ENCODE measurements at regions not wholly inside any gene's neighbourhood (a gene's known extent, or its start where the extent isn't known, plus 50 kb on each side); places are given as distances from the start of the nearest gene placed in this dataset.
"Not testable (repeated sequence)": the region's sequence is repeated elsewhere in the genome, so short reads cannot be mapped to it uniquely, and the experiment has no call there.

- no peak for DNase-seq (ENCODE audit: low spot score)
Observed at GRCh38 chr2:242075168-242075567, 205.6 kb downstream of the RTP5 start.

GRCh38 chr2:242075696-242076095, 206.2 kb downstream of the RTP5 start:
- DNase-seq (ENCODE audit: low spot score): no peak

GRCh38 chr2:242076184-242076583, 206.7 kb downstream of the RTP5 start:
- not testable (repeated sequence) for DNase-seq (ENCODE audit: low spot score)

- not testable (repeated sequence) for DNase-seq (ENCODE audit: low spot score)
Observed at GRCh38 chr2:242078426-242078825, 208.9 kb downstream of the RTP5 start.

- not testable (repeated sequence) for DNase-seq (ENCODE audit: low spot score)
Observed at GRCh38 chr2:242079792-242080191, 210.3 kb downstream of the RTP5 start.

GRCh38 chr2:242080575-242081214, 211.2 kb downstream of the RTP5 start:
- not testable (repeated sequence) for DNase-seq (ENCODE audit: low spot score)

GRCh38 chr2:242084034-242084433, 214.5 kb downstream of the RTP5 start:
- DNase-seq (ENCODE audit: low spot score): not testable (repeated sequence)

GRCh38 chr2:242085024-242085674, 215.6 kb downstream of the RTP5 start:
- DNase-seq (ENCODE audit: low spot score): not testable (repeated sequence)

GRCh38 chr2:242085941-242086621, 216.6 kb downstream of the RTP5 start:
- DNase-seq (ENCODE audit: low spot score): no peak

GRCh38 chr2:242088044-242088443, 218.5 kb downstream of the RTP5 start:
- not testable (repeated sequence) for DNase-seq (ENCODE audit: low spot score)

- DNase-seq (ENCODE audit: low spot score): peak; percentile 38
Observed at GRCh38 chr2:242088471-242089212, 219.1 kb downstream of the RTP5 start.

- DNase-seq (ENCODE audit: low spot score): not testable (repeated sequence)
Observed at GRCh38 chr2:242089213-242089549, 219.7 kb downstream of the RTP5 start.

GRCh38 chr2:242097278-242097677, 227.7 kb downstream of the RTP5 start:
- not testable (repeated sequence) for DNase-seq (ENCODE audit: low spot score)

- no peak for DNase-seq (ENCODE audit: low spot score)
Observed at GRCh38 chr2:242098034-242098433, 228.5 kb downstream of the RTP5 start.

- DNase-seq (ENCODE audit: low spot score): no peak
Observed at GRCh38 chr2:242098445-242099128, 229.1 kb downstream of the RTP5 start.

- not testable (repeated sequence) for DNase-seq (ENCODE audit: low spot score)
Observed at GRCh38 chr2:242103093-242103492, 233.6 kb downstream of the RTP5 start.

GRCh38 chr2:242104202-242104956, 234.8 kb downstream of the RTP5 start:
- not testable (repeated sequence) for DNase-seq (ENCODE audit: low spot score)

GRCh38 chr2:242107065-242107464, 237.5 kb downstream of the RTP5 start:
- DNase-seq (ENCODE audit: low spot score): not testable (repeated sequence)

GRCh38 chr2:242108797-242109500, 239.4 kb downstream of the RTP5 start:
- not testable (repeated sequence) for DNase-seq (ENCODE audit: low spot score)

GRCh38 chr2:242109819-242110218, 240.3 kb downstream of the RTP5 start:
- DNase-seq (ENCODE audit: low spot score): not testable (repeated sequence)

All from kidney capillary endothelial cell (primary cell).